CD14-positive monocyte (primary cell): ENCODE measurements at regions not wholly inside any gene's neighbourhood (a gene's known extent, or its start where the extent isn't known, plus 50 kb on each side); places are given as distances from the start of the nearest gene placed in this dataset.

Experiments used
- DNase-seq, 3 donors: peaks; one replicate each; pipeline ENCODE4 v3.0.0-alpha.2; 2011 to 2022
- H2AFZ ChIP-seq: 2 replicates; pipeline ENCODE4 v1.6.0; 2012; ENCODE audit warnings: mild to moderate bottlenecking, low read depth, low read length, inconsistent platforms; ENCODE audit not compliant: insufficient read depth, poor library complexity, severe bottlenecking
- H3K27ac ChIP-seq, 2 donors: 1 replicate in 1 of 2; 2 replicates in 1 of 2; pipeline ENCODE4 v1.5.1; 2012 to 2013; ENCODE audit warnings: low read length in 2 of 2, control low read depth in 1 of 2, inconsistent platforms in 1 of 2, low read depth in 1 of 2, mild to moderate bottlenecking in 1 of 2
- H3K27me3 ChIP-seq, 2 donors: one replicate each; pipeline versions ENCODE4 v1.6.0 to v1.6.1; 2011 to 2013; ENCODE audit warnings: low read length in 2 of 2; ENCODE audit not compliant: control insufficient read depth in 2 of 2, insufficient read depth in 2 of 2
- H3K36me3 ChIP-seq, 2 donors: replicated peaks in 1 of 2; 1 replicate in 1 of 2; 2 replicates in 1 of 2; pipeline versions ENCODE4 v1.5.1 to v1.6.1; 2012 to 2013; ENCODE audit warnings: low read length in 2 of 2, control low read depth in 1 of 2, inconsistent platforms in 1 of 2, mild to moderate bottlenecking in 1 of 2; ENCODE audit not compliant: insufficient read depth in 2 of 2, control insufficient read depth in 1 of 2
- H3K4me1 ChIP-seq, 2 donors: 1 replicate in 1 of 2; 2 replicates in 1 of 2; pipeline versions ENCODE4 v1.5.1 to v1.6.1; 2012 to 2013; ENCODE audit warnings: low read length in 2 of 2, control low read depth in 1 of 2, inconsistent platforms in 1 of 2, mild to moderate bottlenecking in 1 of 2, moderate library complexity in 1 of 2; ENCODE audit not compliant: insufficient read depth in 2 of 2, control insufficient read depth in 1 of 2
- H3K4me2 ChIP-seq: replicated peaks from 2 replicates; pipeline ENCODE3; 2012; ENCODE audit warnings: low read length, moderate library complexity, mild to moderate bottlenecking; ENCODE audit not compliant: poor library complexity, severe bottlenecking; ENCODE audit errors: extremely low read depth
- H3K4me3 ChIP-seq, 3 experiments: fragments of 200-600 bp in 1 of 3; sonication (generic) in 1 of 3; replicated peaks in 1 of 3; 1 replicate in 2 of 3; 2 replicates in 1 of 3; pipeline ENCODE4 v1.5.1; 2011 to 2013; ENCODE audit warnings: low read length in 3 of 3, mild to moderate bottlenecking in 3 of 3, control low read depth in 2 of 3, low read depth in 2 of 3, inconsistent platforms in 1 of 3, moderate library complexity in 1 of 3
- H3K79me2 ChIP-seq: 2 replicates; pipeline ENCODE4 v1.6.0; 2012; ENCODE audit warnings: mild to moderate bottlenecking, control low read depth, inconsistent platforms, low read length, moderate library complexity; ENCODE audit not compliant: insufficient read depth
- H3K9ac ChIP-seq: 2 replicates; pipeline ENCODE4 v1.6.0; 2017; ENCODE audit warnings: low read length, mild to moderate bottlenecking; ENCODE audit not compliant: insufficient read depth, poor library complexity, severe bottlenecking
- H3K9me3 ChIP-seq, 2 donors: replicated peaks in 1 of 2; 1 replicate in 1 of 2; 2 replicates in 1 of 2; pipeline versions ENCODE4 v1.5.1 to v1.6.1; 2012 to 2013; ENCODE audit warnings: low read length in 2 of 2, control low read depth in 1 of 2; ENCODE audit not compliant: control insufficient read depth in 1 of 2, insufficient read depth in 1 of 2
- H4K20me1 ChIP-seq: 2 replicates; pipeline ENCODE4 v1.6.0; 2012; ENCODE audit warnings: mild to moderate bottlenecking, low read length, control low read depth, moderate library complexity; ENCODE audit not compliant: insufficient read depth
- H3K27ac Mint-ChIP-seq, 7 donors: one replicate each; pipeline ENCODE4 v1.8.0; 2020; ENCODE audit warnings: mild to moderate bottlenecking in 7 of 7, mixed read lengths in 7 of 7, moderate library complexity in 6 of 7, inconsistent platforms in 2 of 7
- H3K27me3 Mint-ChIP-seq, 3 donors: one replicate each; pipeline ENCODE4 v1.8.0; 2021 to 2022; ENCODE audit warnings: low read depth in 3 of 3, mild to moderate bottlenecking in 3 of 3, mixed read lengths in 3 of 3, moderate library complexity in 3 of 3, inconsistent platforms in 1 of 3
- H3K36me3 Mint-ChIP-seq, 2 donors: one replicate each; pipeline ENCODE4 v1.8.0; 2020; ENCODE audit warnings: mixed read lengths in 2 of 2, inconsistent platforms in 1 of 2, mild to moderate bottlenecking in 1 of 2
- H3K4me1 Mint-ChIP-seq: one replicate; pipeline ENCODE4 v1.8.0; 2020; ENCODE audit warnings: mild to moderate bottlenecking, mixed read lengths
- H3K4me3 Mint-ChIP-seq, 2 donors: one replicate each; pipeline ENCODE4 v1.8.0; 2020; ENCODE audit warnings: mild to moderate bottlenecking in 2 of 2, mixed read lengths in 2 of 2, moderate library complexity in 1 of 2
- H3K9me3 Mint-ChIP-seq, 7 donors: one replicate each; pipeline ENCODE4 v1.8.0; 2020 to 2022; ENCODE audit warnings: mixed read lengths in 7 of 7, mild to moderate bottlenecking in 6 of 7, moderate library complexity in 6 of 7, inconsistent platforms in 2 of 7
- CTCF ChIP-seq: fragments of 200-600 bp; IDR thresholded peaks from one replicate; pipeline ENCODE4 v1.8.0; 2022; ENCODE audit warnings: antibody characterized with exemption, mild to moderate bottlenecking
- WGBS: methylation state at CpG from one replicate; pipeline ENCODE4 v1.1.5; 2013; ENCODE audit warnings: missing lambda C conversion rate; ENCODE audit not compliant: insufficient coverage; 5-methylcytosine and 5-hydroxymethylcytosine counted together
- intact Hi-C, 2 donors: fragments of 100-400 bp; cut with micrococcal nuclease; formaldehyde crosslinking; loops; one replicate each; pipeline versions ENCODE4 v1.15.0 to v1.15.1; 2023

DNA sequence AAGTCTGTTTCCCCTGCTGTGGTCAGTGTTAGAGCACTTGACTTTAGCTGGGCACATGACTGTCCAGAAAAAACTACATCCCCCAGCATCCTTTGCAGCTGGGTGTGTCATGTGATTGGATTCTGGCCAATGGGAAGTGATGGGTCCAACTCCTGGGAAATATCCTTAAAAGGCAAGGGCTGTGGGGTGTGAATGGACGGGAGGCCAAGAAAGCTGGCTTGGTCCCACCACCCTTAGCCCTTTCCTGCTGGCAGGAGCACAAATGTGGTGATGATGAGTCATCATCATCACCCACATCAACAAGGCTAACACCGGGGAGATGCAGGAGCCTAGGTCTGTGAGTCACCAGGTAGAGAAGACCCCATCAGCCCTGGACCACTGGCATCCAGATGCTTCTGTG is 341.7 kb downstream of the C16orf95 start:
- Mint-ChIP-seq H3K27me3 (peaks cover 9 to 16% (median 13%) of the 10 kb centered on the region in 3 donors), H3K4me1 (peaks cover 2% of the 10 kb centered on the region), H3K9me3 (peaks cover 0 to 4% (median 2%) of the 10 kb centered on the region in 7 donors), H3K27ac (no peak overlapping the region), H3K36me3 (no peaks in the 10 kb centered on the region), H3K4me3 (no peak overlapping the region)
- no peaks in the 10 kb centered on the region for H3K4me1 ChIP-seq
- intact Hi-C loops = no loop called here
- H3K79me2 ChIP-seq = no peaks in the 10 kb centered on the region
- peak in 2 of 3 donors; percentile 10 for DNase-seq
- no peak overlapping the region for H3K9ac ChIP-seq
- H3K9me3 ChIP-seq = no peaks in the 10 kb centered on the region
- no peak for TF ChIP-seq CTCF
- no peaks in the 10 kb centered on the region for H3K27me3 ChIP-seq
- WGBS = no CpG with 5 or more reads among the region's 2 CpGs
- H3K4me2 ChIP-seq = no peak overlapping the region
- no peaks in the 10 kb centered on the region for H3K36me3 ChIP-seq
- no peak overlapping the region for H3K27ac ChIP-seq
- H2AFZ ChIP-seq = no peak overlapping the region
- no peak overlapping the region for H3K4me3 ChIP-seq
- H4K20me1 ChIP-seq = no peaks in the 10 kb centered on the region

DNA sequence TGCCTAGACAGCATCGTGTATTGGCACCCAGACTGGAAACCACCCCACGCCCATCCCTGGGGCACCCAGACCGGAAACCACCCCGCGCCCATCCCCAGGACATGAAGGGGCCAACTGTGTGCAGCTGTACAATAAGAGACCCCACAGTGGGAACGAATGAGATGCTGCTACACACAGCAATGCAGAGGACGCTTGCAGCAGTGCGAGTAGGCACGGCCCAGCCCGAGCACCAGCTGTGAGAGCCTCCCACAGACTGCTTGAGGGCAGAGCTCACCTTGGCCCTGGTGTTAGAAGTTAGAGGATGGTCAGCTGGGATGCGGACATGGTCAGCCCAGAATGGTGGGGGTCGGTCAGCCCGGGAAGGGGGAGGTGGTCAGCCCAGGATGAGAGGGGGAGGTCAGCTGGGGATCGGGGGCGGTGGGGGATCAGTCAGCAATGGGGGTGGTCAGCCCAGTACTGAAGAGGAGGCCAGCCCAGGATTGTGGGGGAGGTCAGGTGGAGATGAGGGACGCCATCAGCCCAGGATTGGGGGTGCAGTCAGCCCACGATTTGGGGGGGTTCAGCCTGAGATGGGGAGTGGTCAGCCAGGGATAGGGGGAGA is 340.0 kb downstream of the C16orf95 start:
- Mint-ChIP-seq H3K27ac (no peak overlapping the region), H3K27me3 (peaks cover 8 to 11% (median 9%) of the 10 kb centered on the region in 3 donors), H3K36me3 (no peaks in the 10 kb centered on the region), H3K4me1 (peaks cover 2% of the 10 kb centered on the region), H3K4me3 (no peak overlapping the region), H3K9me3 (peaks cover 0 to 4% (median 2%) of the 10 kb centered on the region in 7 donors)
- intact Hi-C loops = no loop called here
- Histone ChIP-seq H3K4me3 (no peak overlapping the region), H3K27me3 (no peaks in the 10 kb centered on the region), H3K27ac (no peak overlapping the region), H3K36me3 (no peaks in the 10 kb centered on the region), H2AFZ (no peak overlapping the region), H3K9ac (no peak overlapping the region), H4K20me1 (no peaks in the 10 kb centered on the region), H3K4me1 (no peaks in the 10 kb centered on the region), H3K4me2 (no peak overlapping the region), H3K9me3 (no peaks in the 10 kb centered on the region), H3K79me2 (no peaks in the 10 kb centered on the region)
- DNase-seq = no peak
- WGBS = 97% methylated on average over 15 of the region's 17 CpGs
- TF ChIP-seq CTCF = no peak
